ENCODE measurements at regions not wholly inside any gene's neighbourhood (a gene's known extent, or its start where the extent isn't known, plus 50 kb on each side); places are given as distances from the start of the nearest gene placed in this dataset.

DNA sequence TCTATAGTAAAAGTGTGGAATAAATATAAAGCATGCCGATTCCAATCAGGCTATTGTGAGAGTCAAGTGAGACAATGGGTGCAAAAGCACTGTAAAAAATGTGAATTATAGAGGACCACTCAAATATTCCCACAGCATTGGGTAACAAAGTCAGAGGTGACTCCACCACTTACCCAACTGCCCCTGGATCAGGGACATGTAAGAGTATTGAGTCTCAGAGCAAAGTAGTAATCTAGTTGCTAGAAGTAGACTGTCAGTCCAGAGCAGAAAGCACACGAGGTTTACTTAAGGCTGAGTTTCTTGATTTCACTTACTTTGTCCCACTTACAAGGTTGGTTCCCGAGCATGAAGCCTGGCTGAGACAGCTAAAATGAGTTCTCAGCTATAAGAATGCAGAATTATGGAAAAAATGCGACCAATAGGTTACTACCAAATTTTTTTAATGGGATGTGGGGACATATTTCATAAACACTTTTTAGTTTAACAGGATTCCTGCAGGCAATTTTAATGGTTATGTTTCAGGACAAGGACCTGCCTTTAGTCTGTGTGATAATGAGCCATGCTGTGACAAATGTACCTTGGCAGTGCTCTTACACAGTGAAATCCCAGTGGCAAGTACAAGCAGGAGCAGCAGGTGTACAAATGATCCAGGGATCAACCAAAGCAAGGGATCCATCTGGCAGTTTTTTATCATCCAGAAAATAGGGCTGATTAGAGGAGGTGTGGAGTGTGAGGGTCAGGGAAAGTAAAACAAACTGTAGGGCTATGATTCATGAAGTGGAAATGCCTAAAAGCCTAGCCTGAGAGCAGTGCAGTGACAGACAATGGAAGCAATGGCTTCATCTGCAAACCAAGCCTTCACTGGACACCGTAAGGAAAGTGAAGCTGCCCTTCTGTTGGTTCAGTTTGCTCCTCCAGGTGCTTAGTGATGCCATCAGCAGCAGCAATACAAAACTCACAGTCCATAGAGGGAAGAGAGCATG lies 156.2 kb upstream of the SPAG17 start:
- intact Hi-C loops (cut with micrococcal nuclease; ENCODE audit: unreplicated experiment) (no loop called here), in situ Hi-C loops (cut with HindIII; ENCODE audit: extremely low pct_ligation_motif_present, low pct_unique_long_range_greater_than_20kb) (no loop called here)
- Histone ChIP-seq H3K79me2 (ENCODE audit: insufficient read depth, low read length) (no peaks in the 10 kb centered on the region), H3K4me1 (ENCODE audit: insufficient read depth, low read length) (no peaks in the 10 kb centered on the region), H2AFZ (ENCODE audit: low read length) (no peak overlapping the region), H3K4me2 (ENCODE audit: low read depth, low read length) (no peak overlapping the region), H3K27ac (ENCODE audit: extremely low read length, insufficient read depth, low read length) (no peak overlapping the region), H3K9ac (ENCODE audit: insufficient read depth, low read depth, low read length) (no peak overlapping the region), H3K36me3 (replicated peaks in 1 of 2; ENCODE audit: control insufficient read depth in 1 of 2, insufficient read depth in 2 of 2, low read length in 2 of 2) (no peaks in the 10 kb centered on the region), H4K20me1 (ENCODE audit: insufficient read depth, low read length) (no peaks in the 10 kb centered on the region), H3K9me3 (ENCODE audit: low read length) (no peaks in the 10 kb centered on the region), H3K4me3 (replicated peaks in 1 of 3; ENCODE audit: insufficient read depth in 1 of 3, low read depth in 2 of 3, low read length in 3 of 3) (no peak overlapping the region), H3K27me3 (ENCODE audit: control insufficient read depth in 1 of 2, insufficient read depth in 2 of 2, low read length in 2 of 2) (no peaks in the 10 kb centered on the region)
- ChIA-PET POLR2A (no interaction called here), CTCF (ENCODE audit: low intra/inter-chr PET ratio, low total read pairs) (no interaction called here)
- DNase-seq (ENCODE audit: low spot score) (no peak), FAIRE-seq (no peak), ATAC-seq (no peak)
- TF ChIP-seq SALL1 (CRISPR knock-in tag; IDR thresholded peaks at IDR 0.05) (no peak), ELF1 (CRISPR knock-in tag; IDR thresholded peaks at IDR 0.05) (no peak), MLLT10 (CRISPR knock-in tag; IDR thresholded peaks at IDR 0.05) (no peak), POLR2A (IDR thresholded peaks at IDR 0.05; ENCODE audit: insufficient read depth in 1 of 2, low read depth in 2 of 2, low read length in 2 of 2) (no peak), ELF3 (CRISPR knock-in tag; IDR thresholded peaks at IDR 0.05) (no peak), ZFAT (CRISPR knock-in tag; conservative IDR thresholded peaks at IDR 0.05) (no peak), WIZ (CRISPR knock-in tag; IDR thresholded peaks at IDR 0.05) (no peak)
- TF ChIP-seq, protein P1, sequence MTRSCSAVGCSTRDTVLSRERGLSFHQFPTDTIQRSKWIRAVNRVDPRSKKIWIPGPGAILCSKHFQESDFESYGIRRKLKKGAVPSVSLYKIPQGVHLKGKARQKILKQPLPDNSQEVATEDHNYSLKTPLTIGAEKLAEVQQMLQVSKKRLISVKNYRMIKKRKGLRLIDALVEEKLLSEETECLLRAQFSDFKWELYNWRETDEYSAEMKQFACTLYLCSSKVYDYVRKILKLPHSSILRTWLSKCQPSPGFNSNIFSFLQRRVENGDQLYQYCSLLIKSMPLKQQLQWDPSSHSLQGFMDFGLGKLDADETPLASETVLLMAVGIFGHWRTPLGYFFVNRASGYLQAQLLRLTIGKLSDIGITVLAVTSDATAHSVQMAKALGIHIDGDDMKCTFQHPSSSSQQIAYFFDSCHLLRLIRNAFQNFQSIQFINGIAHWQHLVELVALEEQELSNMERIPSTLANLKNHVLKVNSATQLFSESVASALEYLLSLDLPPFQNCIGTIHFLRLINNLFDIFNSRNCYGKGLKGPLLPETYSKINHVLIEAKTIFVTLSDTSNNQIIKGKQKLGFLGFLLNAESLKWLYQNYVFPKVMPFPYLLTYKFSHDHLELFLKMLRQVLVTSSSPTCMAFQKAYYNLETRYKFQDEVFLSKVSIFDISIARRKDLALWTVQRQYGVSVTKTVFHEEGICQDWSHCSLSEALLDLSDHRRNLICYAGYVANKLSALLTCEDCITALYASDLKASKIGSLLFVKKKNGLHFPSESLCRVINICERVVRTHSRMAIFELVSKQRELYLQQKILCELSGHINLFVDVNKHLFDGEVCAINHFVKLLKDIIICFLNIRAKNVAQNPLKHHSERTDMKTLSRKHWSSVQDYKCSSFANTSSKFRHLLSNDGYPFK (CRISPR knock-in tag; IDR thresholded peaks at IDR 0.05; ENCODE audit: borderline replicate concordance): no peak
- WGBS (ENCODE audit: low lambda C conversion rate): under 1% methylated on average over 5 of the region's 5 CpGs
- no TSS peak for BruUV-seq (replicated peaks)
